HEK293 (cell line): ENCODE measurements at regions not wholly inside any gene's neighbourhood (a gene's known extent, or its start where the extent isn't known, plus 50 kb on each side); places are given as distances from the start of the nearest gene placed in this dataset.

Experiments
- ATF2 ChIP-seq: fragments of 450-650 bp; formaldehyde crosslinking; IDR thresholded peaks from 2 replicates; pipeline ENCODE4 v1.5.1; 2016; ENCODE audit warnings: missing biosample characterization, missing genetic modification characterization, low read depth
- BCL11A ChIP-seq: fragments of 450-650 bp; formaldehyde crosslinking; IDR thresholded peaks from 2 replicates; pipeline ENCODE4 v1.5.1; 2016; ENCODE audit warnings: low read depth, missing biosample characterization, missing genetic modification characterization
- GLIS2 ChIP-seq: fragments of 450-650 bp; formaldehyde crosslinking; IDR thresholded peaks from 2 replicates; pipeline ENCODE4 v1.5.1; 2016; ENCODE audit warnings: missing biosample characterization, missing genetic modification characterization
- INSM2 ChIP-seq: fragments of 450-650 bp; formaldehyde crosslinking; IDR thresholded peaks from 2 replicates; pipeline ENCODE4 v1.5.1; 2016; ENCODE audit warnings: missing biosample characterization, missing genetic modification characterization
- KLF10 ChIP-seq: fragments of 450-650 bp; IDR thresholded peaks from 2 replicates; pipeline ENCODE4 v1.5.1; 2018; ENCODE audit warnings: missing biosample characterization, mild to moderate bottlenecking, missing genetic modification characterization
- KLF7 ChIP-seq: fragments of 450-650 bp; formaldehyde crosslinking; IDR thresholded peaks from 2 replicates; pipeline ENCODE4 v1.5.1; 2016; ENCODE audit warnings: missing biosample characterization, missing genetic modification characterization, borderline replicate concordance
- KLF9 ChIP-seq: fragments of 450-650 bp; formaldehyde crosslinking; IDR thresholded peaks from 2 replicates; pipeline ENCODE4 v1.5.1; 2016; ENCODE audit warnings: missing biosample characterization, missing genetic modification characterization, low read depth
- MEIS1 ChIP-seq: sonication (generic); formaldehyde crosslinking; IDR thresholded peaks from 2 replicates; pipeline ENCODE4 v1.8.1; 2022; ENCODE audit warnings: missing genetic modification reagents, mild to moderate bottlenecking, borderline replicate concordance
- SETDB1 ChIP-seq: IDR thresholded peaks from one replicate; pipeline ENCODE4 v1.6.1; 2017; ENCODE audit warnings: mild to moderate bottlenecking, low read length, moderate library complexity, mixed read lengths; ENCODE audit not compliant: insufficient read length
- TCF7L2 ChIP-seq: IDR thresholded peaks from 2 replicates; pipeline ENCODE4 v1.6.1; 2011; ENCODE audit warnings: low read depth, mild to moderate bottlenecking, inconsistent platforms, low read length, moderate library complexity, borderline replicate concordance
- ZFP37 ChIP-seq: fragments of 450-650 bp; formaldehyde crosslinking; IDR thresholded peaks from 2 replicates; pipeline ENCODE4 v1.5.1; 2016; ENCODE audit warnings: missing biosample characterization, missing genetic modification characterization
- ZNF184 ChIP-seq: fragments of 450-650 bp; IDR thresholded peaks from 2 replicates; pipeline ENCODE4 v1.5.1; 2018; ENCODE audit warnings: missing biosample characterization, mild to moderate bottlenecking, missing genetic modification characterization
- ZNF214 ChIP-seq: fragments of 450-650 bp; formaldehyde crosslinking; IDR thresholded peaks from 2 replicates; pipeline ENCODE4 v1.5.1; 2017; ENCODE audit warnings: missing biosample characterization, mild to moderate bottlenecking, missing genetic modification characterization, borderline replicate concordance
- ZNF23 ChIP-seq: fragments of 450-650 bp; formaldehyde crosslinking; IDR thresholded peaks from 2 replicates; pipeline ENCODE4 v1.5.1; 2016; ENCODE audit warnings: missing biosample characterization, missing genetic modification characterization, borderline replicate concordance
- ZNF350 ChIP-seq: fragments of 450-650 bp; formaldehyde crosslinking; IDR thresholded peaks from 2 replicates; pipeline ENCODE4 v1.5.0; 2017; ENCODE audit warnings: missing biosample characterization, mild to moderate bottlenecking, missing genetic modification characterization
- ZNF366 ChIP-seq: fragments of 450-650 bp; formaldehyde crosslinking; conservative IDR thresholded peaks from 2 replicates; pipeline ENCODE4 v1.5.1; 2016; ENCODE audit warnings: missing biosample characterization, missing genetic modification characterization
- ZNF561 ChIP-seq: fragments of 450-650 bp; IDR thresholded peaks from 2 replicates; pipeline ENCODE4 v1.5.1; 2018; ENCODE audit warnings: missing biosample characterization, missing genetic modification characterization, borderline replicate concordance
- ZNF585B ChIP-seq: fragments of 450-650 bp; formaldehyde crosslinking; IDR thresholded peaks from 2 replicates; pipeline ENCODE4 v1.5.1; 2016; ENCODE audit warnings: missing biosample characterization, missing genetic modification characterization
- ZNF621 ChIP-seq: fragments of 450-650 bp; formaldehyde crosslinking; IDR thresholded peaks from 2 replicates; pipeline ENCODE4 v1.5.1; 2017; ENCODE audit warnings: missing biosample characterization, missing genetic modification characterization
- ZNF626 ChIP-seq: fragments of 450-650 bp; sonication (Bioruptor Pico); formaldehyde crosslinking; IDR thresholded peaks from 2 replicates; pipeline ENCODE4 v1.5.1; 2018; ENCODE audit warnings: missing biosample characterization, missing genetic modification characterization, inconsistent platforms
- ZNF660 ChIP-seq: fragments of 450-650 bp; IDR thresholded peaks from 2 replicates; pipeline ENCODE4 v1.5.1; 2018; ENCODE audit warnings: missing biosample characterization, mild to moderate bottlenecking, missing genetic modification characterization
- ZNF768 ChIP-seq: fragments of 450-650 bp; formaldehyde crosslinking; IDR thresholded peaks from 2 replicates; pipeline ENCODE4 v1.5.1; 2018; ENCODE audit warnings: missing biosample characterization, mild to moderate bottlenecking, missing genetic modification characterization
- ZSCAN30 ChIP-seq: fragments of 450-650 bp; IDR thresholded peaks from 2 replicates; pipeline ENCODE4 v1.5.1; 2018; ENCODE audit warnings: missing biosample characterization, mild to moderate bottlenecking, missing genetic modification characterization, moderate library complexity
- ZXDB ChIP-seq: fragments of 450-650 bp; formaldehyde crosslinking; IDR thresholded peaks from 2 replicates; pipeline ENCODE4 v1.5.1; 2016; ENCODE audit warnings: missing biosample characterization, missing genetic modification characterization
- TF ChIP-seq, protein P1 (sequence below): fragments of 450-650 bp; formaldehyde crosslinking; IDR thresholded peaks from 2 replicates; pipeline ENCODE4 v1.5.1; 2017; ENCODE audit warnings: missing biosample characterization, missing genetic modification characterization
- TF ChIP-seq, protein P2 (sequence below): fragments of 450-650 bp; formaldehyde crosslinking; IDR thresholded peaks from 2 replicates; pipeline ENCODE4 v1.5.1; 2017; ENCODE audit warnings: missing biosample characterization, missing genetic modification characterization
- TF ChIP-seq, protein P3 (sequence below): fragments of 450-650 bp; formaldehyde crosslinking; conservative IDR thresholded peaks from 2 replicates; pipeline ENCODE4 v1.5.1; 2016; ENCODE audit warnings: low read depth, missing biosample characterization, missing genetic modification characterization

DNA sequence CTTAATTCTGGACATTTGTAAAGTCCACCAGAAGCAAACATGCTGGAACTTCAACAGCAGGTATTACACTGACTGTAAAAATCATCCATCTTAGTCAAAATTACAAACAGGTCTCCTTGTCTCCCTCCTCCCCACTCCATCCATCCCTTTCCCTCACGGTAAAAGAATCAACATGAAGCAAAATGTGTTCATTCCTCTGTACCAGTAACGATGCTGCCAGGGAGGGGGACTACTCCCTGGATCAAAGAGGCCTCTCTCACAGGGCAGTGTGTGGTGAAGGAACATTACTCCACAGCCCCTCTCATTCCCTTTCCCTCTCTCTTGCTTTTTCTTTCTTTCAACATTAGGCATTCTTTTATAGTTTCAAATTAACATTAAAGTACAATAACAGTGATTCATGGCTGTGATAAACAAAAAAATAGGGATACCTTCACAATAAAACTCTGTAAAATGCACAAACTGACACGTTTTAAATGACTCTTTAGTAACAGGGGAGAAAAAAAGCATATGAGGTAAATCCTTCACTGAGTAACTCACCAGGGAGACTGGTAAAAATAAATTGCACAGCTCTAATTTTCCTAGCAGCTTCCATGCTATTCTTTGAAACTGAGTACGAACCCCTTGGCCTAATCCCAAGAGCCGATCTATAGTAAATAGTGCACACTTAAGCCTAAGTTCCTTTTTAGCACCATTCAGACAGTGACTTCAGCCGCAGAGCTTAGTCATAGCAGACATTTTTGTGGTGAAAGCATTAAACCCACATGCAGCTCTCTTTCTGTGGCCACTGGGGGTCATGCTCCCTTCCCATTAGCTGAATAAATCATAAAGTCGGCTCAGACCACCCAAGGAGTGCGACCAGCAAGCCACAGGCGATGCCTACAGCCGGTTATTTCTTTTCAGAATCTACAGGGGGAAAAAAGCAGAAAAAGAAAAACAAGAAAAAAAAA, 215.6 kb upstream of the GYPA start (continued):
- TF ChIP-seq, protein P1, sequence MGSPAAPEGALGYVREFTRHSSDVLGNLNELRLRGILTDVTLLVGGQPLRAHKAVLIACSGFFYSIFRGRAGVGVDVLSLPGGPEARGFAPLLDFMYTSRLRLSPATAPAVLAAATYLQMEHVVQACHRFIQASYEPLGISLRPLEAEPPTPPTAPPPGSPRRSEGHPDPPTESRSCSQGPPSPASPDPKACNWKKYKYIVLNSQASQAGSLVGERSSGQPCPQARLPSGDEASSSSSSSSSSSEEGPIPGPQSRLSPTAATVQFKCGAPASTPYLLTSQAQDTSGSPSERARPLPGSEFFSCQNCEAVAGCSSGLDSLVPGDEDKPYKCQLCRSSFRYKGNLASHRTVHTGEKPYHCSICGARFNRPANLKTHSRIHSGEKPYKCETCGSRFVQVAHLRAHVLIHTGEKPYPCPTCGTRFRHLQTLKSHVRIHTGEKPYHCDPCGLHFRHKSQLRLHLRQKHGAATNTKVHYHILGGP (tag by site-specific recombination): no peak
- TF ChIP-seq ZNF23: no peak
- TF ChIP-seq ZNF660 (tag by site-specific recombination): peak; percentile 93
- TF ChIP-seq ZNF350 (tag by site-specific recombination): no peak
- peak; percentile 78 for TF ChIP-seq ZNF561
- TF ChIP-seq ZNF366 (tag by site-specific recombination): peak; percentile 84
- no peak for TF ChIP-seq ZXDB (tag by site-specific recombination)
- TF ChIP-seq, protein P2, sequence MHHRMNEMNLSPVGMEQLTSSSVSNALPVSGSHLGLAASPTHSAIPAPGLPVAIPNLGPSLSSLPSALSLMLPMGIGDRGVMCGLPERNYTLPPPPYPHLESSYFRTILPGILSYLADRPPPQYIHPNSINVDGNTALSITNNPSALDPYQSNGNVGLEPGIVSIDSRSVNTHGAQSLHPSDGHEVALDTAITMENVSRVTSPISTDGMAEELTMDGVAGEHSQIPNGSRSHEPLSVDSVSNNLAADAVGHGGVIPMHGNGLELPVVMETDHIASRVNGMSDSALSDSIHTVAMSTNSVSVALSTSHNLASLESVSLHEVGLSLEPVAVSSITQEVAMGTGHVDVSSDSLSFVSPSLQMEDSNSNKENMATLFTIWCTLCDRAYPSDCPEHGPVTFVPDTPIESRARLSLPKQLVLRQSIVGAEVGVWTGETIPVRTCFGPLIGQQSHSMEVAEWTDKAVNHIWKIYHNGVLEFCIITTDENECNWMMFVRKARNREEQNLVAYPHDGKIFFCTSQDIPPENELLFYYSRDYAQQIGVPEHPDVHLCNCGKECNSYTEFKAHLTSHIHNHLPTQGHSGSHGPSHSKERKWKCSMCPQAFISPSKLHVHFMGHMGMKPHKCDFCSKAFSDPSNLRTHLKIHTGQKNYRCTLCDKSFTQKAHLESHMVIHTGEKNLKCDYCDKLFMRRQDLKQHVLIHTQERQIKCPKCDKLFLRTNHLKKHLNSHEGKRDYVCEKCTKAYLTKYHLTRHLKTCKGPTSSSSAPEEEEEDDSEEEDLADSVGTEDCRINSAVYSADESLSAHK (tag by site-specific recombination): peak; percentile 83
- TF ChIP-seq ZSCAN30 (tag by site-specific recombination): peak; percentile 87
- TF ChIP-seq, protein P3, sequence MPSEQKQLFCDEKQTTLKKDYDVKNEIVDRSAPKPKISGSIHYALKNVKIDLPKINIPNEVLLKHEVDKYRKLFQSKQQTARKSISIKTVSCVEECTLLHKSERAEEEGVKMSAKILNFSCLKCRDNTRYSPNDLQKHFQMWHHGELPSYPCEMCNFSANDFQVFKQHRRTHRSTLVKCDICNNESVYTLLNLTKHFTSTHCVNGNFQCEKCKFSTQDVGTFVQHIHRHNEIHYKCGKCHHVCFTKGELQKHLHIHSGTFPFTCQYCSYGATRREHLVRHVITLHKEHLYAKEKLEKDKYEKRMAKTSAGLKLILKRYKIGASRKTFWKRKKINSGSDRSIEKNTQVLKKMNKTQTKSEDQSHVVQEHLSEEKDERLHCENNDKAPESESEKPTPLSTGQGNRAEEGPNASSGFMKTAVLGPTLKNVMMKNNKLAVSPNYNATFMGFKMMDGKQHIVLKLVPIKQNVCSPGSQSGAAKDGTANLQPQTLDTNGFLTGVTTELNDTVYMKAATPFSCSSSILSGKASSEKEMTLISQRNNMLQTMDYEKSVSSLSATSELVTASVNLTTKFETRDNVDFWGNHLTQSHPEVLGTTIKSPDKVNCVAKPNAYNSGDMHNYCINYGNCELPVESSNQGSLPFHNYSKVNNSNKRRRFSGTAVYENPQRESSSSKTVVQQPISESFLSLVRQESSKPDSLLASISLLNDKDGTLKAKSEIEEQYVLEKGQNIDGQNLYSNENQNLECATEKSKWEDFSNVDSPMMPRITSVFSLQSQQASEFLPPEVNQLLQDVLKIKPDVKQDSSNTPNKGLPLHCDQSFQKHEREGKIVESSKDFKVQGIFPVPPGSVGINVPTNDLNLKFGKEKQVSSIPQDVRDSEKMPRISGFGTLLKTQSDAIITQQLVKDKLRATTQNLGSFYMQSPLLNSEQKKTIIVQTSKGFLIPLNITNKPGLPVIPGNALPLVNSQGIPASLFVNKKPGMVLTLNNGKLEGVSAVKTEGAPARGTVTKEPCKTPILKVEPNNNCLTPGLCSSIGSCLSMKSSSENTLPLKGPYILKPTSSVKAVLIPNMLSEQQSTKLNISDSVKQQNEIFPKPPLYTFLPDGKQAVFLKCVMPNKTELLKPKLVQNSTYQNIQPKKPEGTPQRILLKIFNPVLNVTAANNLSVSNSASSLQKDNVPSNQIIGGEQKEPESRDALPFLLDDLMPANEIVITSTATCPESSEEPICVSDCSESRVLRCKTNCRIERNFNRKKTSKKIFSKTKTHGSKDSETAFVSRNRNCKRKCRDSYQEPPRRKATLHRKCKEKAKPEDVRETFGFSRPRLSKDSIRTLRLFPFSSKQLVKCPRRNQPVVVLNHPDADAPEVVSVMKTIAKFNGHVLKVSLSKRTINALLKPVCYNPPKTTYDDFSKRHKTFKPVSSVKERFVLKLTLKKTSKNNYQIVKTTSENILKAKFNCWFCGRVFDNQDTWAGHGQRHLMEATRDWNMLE (tag by site-specific recombination): no peak; the same call in none of the 2 replicates
- peak; percentile 93 for TF ChIP-seq BCL11A (tag by site-specific recombination)
- 0 out of 2 replicates have a peak, but pooled peaks have one; percentile 67 for TF ChIP-seq ZNF626 (tag by site-specific recombination)
- no peak for TF ChIP-seq ZNF585B (tag by site-specific recombination)
- peak; percentile 33; the same call in 1 of the 2 replicates for TF ChIP-seq ZNF768 (tag by site-specific recombination)
- TF ChIP-seq ZFP37 (tag by site-specific recombination): peak; percentile 59; the same call in 1 of the 2 replicates
- peak; percentile 41 for TF ChIP-seq SETDB1
- TF ChIP-seq KLF10 (tag by site-specific recombination): peak; percentile 70
- peak; percentile 81 for TF ChIP-seq ZNF184 (tag by site-specific recombination)
- no peak for TF ChIP-seq ZNF214 (tag by site-specific recombination)
- TF ChIP-seq INSM2 (tag by site-specific recombination): peak; percentile 94
- TF ChIP-seq MEIS1 (CRISPR knock-in tag): peak; percentile 36; the same call in 1 of the 2 replicates
- TF ChIP-seq GLIS2 (tag by site-specific recombination): no peak
- no peak for TF ChIP-seq KLF7 (tag by site-specific recombination)
- 0 out of 2 replicates have a peak, but pooled peaks have one; percentile 40 for TF ChIP-seq ATF2
- no peak for TF ChIP-seq KLF9 (tag by site-specific recombination)
- 0 out of 2 replicates have a peak, but pooled peaks have one; percentile 16 for TF ChIP-seq TCF7L2
- TF ChIP-seq ZNF621 (tag by site-specific recombination): no peak
